Kidney (tissue), 13 donors: ENCODE measurements at regions not wholly inside any gene's neighbourhood (a gene's known extent, or its start where the extent isn't known, plus 50 kb on each side); places are given as distances from the start of the nearest gene placed in this dataset.

ENCODE experiments used
- DNase-seq, 5 donors: peaks; one replicate each; pipeline ENCODE4 v3.0.0-alpha.2; 2013 to 2020
- FAIRE-seq: peaks from 2 replicates; lab custom pipeline; 2012; peaks lifted over from hg19 to GRCh38; lab: Jason Lieb, UNC
- H3K27ac ChIP-seq, 2 donors: one replicate each; pipeline ENCODE4 v1.7.0; 2013; ENCODE audit warnings: low read depth in 2 of 2, low read length in 2 of 2, inconsistent platforms in 1 of 2
- H3K27me3 ChIP-seq: one replicate; pipeline ENCODE4 v1.7.1; 2013; ENCODE audit warnings: low read length, inconsistent platforms; ENCODE audit not compliant: control insufficient read depth, insufficient read depth
- H3K36me3 ChIP-seq, 3 donors: one replicate each; pipeline versions ENCODE4 v1.7.0 to v1.7.1; 2013; ENCODE audit warnings: low read length in 3 of 3, control low read depth in 1 of 3, inconsistent platforms in 1 of 3; ENCODE audit not compliant: insufficient read depth in 3 of 3, control insufficient read depth in 2 of 3
- H3K4me1 ChIP-seq, 3 donors: one replicate each; pipeline versions ENCODE4 v1.7.0 to v1.7.1; 2013; ENCODE audit warnings: low read length in 3 of 3, inconsistent platforms in 1 of 3, low read depth in 1 of 3; ENCODE audit not compliant: control insufficient read depth in 2 of 3, insufficient read depth in 2 of 3
- H3K4me3 ChIP-seq, 3 donors: one replicate each; pipeline versions ENCODE4 v1.7.0 to v1.8.1; 2013; ENCODE audit warnings: low read length in 3 of 3, control low read depth in 1 of 3, inconsistent platforms in 1 of 3
- H3K9ac ChIP-seq, 3 donors: one replicate each; pipeline versions ENCODE4 v1.7.0 to v1.7.1; 2013; ENCODE audit warnings: low read length in 3 of 3, control low read depth in 1 of 3, inconsistent platforms in 1 of 3
- H3K9me3 ChIP-seq, 3 donors: one replicate each; pipeline versions ENCODE4 v1.7.0 to v1.7.1; 2013; ENCODE audit warnings: low read length in 3 of 3, control low read depth in 1 of 3, inconsistent platforms in 1 of 3; ENCODE audit not compliant: control insufficient read depth in 2 of 3, insufficient read depth in 1 of 3
- intact Hi-C: fragments of 100-400 bp; cut with DNase I; formaldehyde crosslinking; loops from one replicate; pipeline ENCODE4 v1.11.1; 2022
- TF ChIP-seq, protein P1 (sequence below): IDR thresholded peaks from 3 replicates; pipeline ENCODE4 v1.5.1; 2012; ENCODE audit warnings: mild to moderate bottlenecking, moderate library complexity, borderline replicate concordance; ENCODE audit not compliant: insufficient read depth; ENCODE audit errors: extremely low read depth
- donor health status: control.
- donor health status: control.
- donor health status: control.
- donor health status: control.
- donor health status: control.
- donor health status: DM: yes; HTN: yes; CAD: no.
- donor health status: Normal renal cell carcinoma (clear cell type).

DNA sequence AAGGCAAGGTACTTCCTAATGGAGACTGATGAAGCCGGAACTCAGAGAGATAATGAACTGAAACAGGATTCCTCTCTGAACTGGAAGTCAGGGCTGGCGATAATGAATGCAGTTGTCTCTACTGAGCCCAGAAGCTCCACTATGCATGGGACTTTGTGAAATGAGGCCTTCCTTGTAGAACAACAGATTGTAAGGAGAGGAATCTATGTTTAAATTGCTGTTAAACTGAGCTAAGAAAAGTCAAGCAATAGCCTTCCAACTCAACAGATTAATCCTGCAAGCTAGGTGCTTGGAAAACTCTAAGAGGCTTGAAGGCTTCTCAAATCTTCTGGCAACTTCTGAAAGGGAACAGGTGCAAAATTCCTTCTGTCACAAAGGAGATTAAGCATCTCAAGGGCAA lies 119.5 kb upstream of the ARHGAP5 start:
- intact Hi-C loops, result no loop called here
- DNase-seq, result no peak
- FAIRE-seq, result no peak
- no peaks in the 10 kb centered on the region for H3K36me3 ChIP-seq
- no peaks in the 10 kb centered on the region for H3K27me3 ChIP-seq
- H3K4me3 ChIP-seq, result no peak overlapping the region
- no peaks in the 10 kb centered on the region for H3K4me1 ChIP-seq
- H3K9me3 ChIP-seq, result no peaks in the 10 kb centered on the region
- no peak overlapping the region for H3K9ac ChIP-seq
- H3K27ac ChIP-seq, result no peak overlapping the region
- TF ChIP-seq, protein P1, sequence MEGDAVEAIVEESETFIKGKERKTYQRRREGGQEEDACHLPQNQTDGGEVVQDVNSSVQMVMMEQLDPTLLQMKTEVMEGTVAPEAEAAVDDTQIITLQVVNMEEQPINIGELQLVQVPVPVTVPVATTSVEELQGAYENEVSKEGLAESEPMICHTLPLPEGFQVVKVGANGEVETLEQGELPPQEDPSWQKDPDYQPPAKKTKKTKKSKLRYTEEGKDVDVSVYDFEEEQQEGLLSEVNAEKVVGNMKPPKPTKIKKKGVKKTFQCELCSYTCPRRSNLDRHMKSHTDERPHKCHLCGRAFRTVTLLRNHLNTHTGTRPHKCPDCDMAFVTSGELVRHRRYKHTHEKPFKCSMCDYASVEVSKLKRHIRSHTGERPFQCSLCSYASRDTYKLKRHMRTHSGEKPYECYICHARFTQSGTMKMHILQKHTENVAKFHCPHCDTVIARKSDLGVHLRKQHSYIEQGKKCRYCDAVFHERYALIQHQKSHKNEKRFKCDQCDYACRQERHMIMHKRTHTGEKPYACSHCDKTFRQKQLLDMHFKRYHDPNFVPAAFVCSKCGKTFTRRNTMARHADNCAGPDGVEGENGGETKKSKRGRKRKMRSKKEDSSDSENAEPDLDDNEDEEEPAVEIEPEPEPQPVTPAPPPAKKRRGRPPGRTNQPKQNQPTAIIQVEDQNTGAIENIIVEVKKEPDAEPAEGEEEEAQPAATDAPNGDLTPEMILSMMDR, result no peak

DNA sequence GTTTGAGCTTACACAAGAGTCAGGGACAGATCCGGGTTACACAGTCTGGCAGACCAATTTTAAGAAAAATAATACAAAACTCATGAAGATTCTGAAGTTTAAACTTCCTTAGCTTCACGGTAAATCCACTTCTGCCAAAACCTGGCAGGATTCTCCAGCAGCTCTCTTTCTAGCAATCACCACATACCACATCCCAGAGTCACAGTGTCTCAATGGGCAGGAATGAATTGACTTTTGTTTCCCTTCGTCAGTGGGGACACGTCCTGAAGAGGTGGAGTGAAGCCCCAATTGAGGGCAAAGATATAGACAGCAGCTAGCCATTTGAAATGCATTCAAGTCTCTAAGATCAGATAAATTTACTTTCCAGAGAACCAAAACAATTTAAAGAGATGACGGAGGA lies 117.1 kb upstream of the ARHGAP5 start:
- Histone ChIP-seq H3K36me3 (no peaks in the 10 kb centered on the region), H3K9me3 (no peaks in the 10 kb centered on the region), H3K9ac (no peak overlapping the region), H3K27ac (no peak overlapping the region), H3K4me3 (no peak overlapping the region), H3K4me1 (peaks cover 0 to 5% (median 4%) of the 10 kb centered on the region in 3 donors), H3K27me3 (no peaks in the 10 kb centered on the region)
- FAIRE-seq, result no peak
- TF ChIP-seq, protein P1, result no peak
- intact Hi-C loops, result no loop called here
- DNase-seq, result no peak

DNA sequence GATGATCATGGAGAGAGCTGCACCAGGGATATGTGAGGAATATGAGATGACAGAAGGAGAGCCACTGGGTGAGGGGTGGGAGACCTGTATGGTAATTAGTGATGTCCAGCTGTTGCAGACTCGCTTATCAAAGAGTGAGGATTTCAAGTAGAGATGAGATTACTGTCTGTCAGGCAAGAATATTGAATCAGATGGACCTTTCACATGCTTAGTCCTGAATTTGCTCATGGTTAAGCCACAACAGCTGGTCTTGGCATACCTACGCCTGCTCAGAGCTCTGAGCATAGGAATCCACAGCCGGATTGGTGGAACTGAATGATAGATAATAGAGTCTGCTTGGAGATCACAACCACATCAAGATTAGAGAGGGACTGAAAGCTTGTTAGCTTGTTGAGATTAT lies 115.2 kb upstream of the ARHGAP5 start:
- TF ChIP-seq, protein P1, result no peak
- H3K36me3 ChIP-seq, result no peaks in the 10 kb centered on the region
- no peaks in the 10 kb centered on the region for H3K9me3 ChIP-seq
- DNase-seq (no peak), FAIRE-seq (no peak)
- H3K27me3 ChIP-seq, result no peaks in the 10 kb centered on the region
- H3K9ac ChIP-seq, result no peak overlapping the region
- no peak overlapping the region for H3K4me3 ChIP-seq
- intact Hi-C loops, result no loop called here
- peaks cover 0 to 19% (median 16%) of the 10 kb centered on the region in 3 donors for H3K4me1 ChIP-seq
- H3K27ac ChIP-seq, result no peak overlapping the region

DNA sequence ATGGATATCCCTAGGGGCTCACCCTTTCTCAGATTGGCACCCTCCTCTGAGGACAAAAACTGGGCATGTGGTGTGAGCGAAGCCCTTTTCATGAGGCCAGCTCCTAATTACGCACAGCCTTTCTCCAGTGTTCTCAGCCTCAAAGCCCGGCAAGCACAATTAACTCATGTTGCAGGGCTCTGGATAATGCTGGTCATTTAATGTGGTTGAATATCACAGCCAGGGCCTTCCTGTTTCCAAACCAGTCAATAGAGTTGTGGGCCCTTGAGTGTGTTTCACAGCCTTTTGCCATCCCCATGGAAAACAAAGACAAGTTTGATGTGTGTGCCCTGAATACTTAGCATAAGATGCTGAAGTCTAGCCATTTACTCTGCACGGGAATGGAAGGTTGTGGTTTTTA lies 114.2 kb upstream of the ARHGAP5 start:
- TF ChIP-seq, protein P1, result no peak
- Histone ChIP-seq H3K9ac (no peak overlapping the region), H3K9me3 (no peaks in the 10 kb centered on the region), H3K4me3 (no peak overlapping the region), H3K27me3 (no peaks in the 10 kb centered on the region), H3K36me3 (no peaks in the 10 kb centered on the region), H3K4me1 (peaks cover 2 to 26% (median 26%) of the 10 kb centered on the region in 3 donors), H3K27ac (no peak overlapping the region)
- FAIRE-seq (no peak), DNase-seq (no peak)
- intact Hi-C loops, result no loop called here
